ENCODE measurements at regions not wholly inside any gene's neighbourhood (a gene's known extent, or its start where the extent isn't known, plus 50 kb on each side); places are given as distances from the start of the nearest gene placed in this dataset.

DNA sequence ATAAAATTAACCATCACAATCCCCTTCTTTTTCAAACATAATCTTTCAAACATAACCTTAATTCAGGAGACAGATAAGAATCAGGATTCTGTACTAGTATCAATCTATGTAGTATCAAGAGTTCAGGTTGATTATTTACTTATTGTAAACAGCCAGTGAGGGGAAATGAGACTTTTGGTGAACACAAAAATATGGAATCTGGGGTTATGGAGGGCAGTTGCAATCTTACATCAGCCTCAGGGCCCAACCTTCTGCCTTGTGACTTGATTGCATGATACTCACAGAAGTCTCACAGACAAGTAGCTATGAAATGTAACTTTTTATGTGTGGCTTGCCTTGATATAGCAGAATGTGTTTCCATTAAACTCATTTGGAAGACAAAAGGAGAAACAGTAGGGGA lies 262.7 kb upstream of the THSD7B start:
- ChIA-PET POLR2A (no interaction called here), CTCF (no interaction called here)
- H3K4me3 ChIP-seq (ENCODE audit: low read depth, low read length) = no peak overlapping the region
- TF ChIP-seq, protein P1, sequence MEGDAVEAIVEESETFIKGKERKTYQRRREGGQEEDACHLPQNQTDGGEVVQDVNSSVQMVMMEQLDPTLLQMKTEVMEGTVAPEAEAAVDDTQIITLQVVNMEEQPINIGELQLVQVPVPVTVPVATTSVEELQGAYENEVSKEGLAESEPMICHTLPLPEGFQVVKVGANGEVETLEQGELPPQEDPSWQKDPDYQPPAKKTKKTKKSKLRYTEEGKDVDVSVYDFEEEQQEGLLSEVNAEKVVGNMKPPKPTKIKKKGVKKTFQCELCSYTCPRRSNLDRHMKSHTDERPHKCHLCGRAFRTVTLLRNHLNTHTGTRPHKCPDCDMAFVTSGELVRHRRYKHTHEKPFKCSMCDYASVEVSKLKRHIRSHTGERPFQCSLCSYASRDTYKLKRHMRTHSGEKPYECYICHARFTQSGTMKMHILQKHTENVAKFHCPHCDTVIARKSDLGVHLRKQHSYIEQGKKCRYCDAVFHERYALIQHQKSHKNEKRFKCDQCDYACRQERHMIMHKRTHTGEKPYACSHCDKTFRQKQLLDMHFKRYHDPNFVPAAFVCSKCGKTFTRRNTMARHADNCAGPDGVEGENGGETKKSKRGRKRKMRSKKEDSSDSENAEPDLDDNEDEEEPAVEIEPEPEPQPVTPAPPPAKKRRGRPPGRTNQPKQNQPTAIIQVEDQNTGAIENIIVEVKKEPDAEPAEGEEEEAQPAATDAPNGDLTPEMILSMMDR (IDR thresholded peaks at IDR 0.05; ENCODE audit: insufficient read depth, low read length, missing control alignments) = no peak
- no peak for DNase-seq (ENCODE audit: low read depth, low spot score)

DNA sequence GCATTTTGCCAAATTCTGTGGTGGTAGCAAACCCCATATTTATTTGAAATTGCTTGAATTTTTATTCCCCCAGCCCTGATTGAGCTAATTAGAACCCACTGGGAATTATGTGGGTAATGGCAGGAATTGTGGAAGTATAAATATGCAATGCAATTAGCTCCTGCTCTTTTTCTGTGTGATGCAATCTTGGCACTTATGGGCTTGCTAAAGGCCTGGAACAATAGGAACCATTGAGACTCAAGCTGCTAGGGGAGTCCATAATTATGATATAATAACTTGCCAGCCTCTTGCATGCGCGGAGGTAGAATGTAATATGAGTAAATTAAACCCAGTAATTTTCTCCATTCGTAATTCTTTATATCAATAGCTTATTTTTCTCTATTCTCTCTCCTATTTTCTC lies 267.6 kb upstream of the THSD7B start:
- CTCF ChIA-PET = no interaction called here
- DNase-seq (ENCODE audit: low read depth, low spot score) = no peak
- TF ChIP-seq, protein P1 (IDR thresholded peaks at IDR 0.05; ENCODE audit: insufficient read depth, low read length, missing control alignments) = no peak
- H3K4me3 ChIP-seq (ENCODE audit: low read depth, low read length) = no peak overlapping the region
- POLR2A ChIA-PET = no interaction called here

DNA sequence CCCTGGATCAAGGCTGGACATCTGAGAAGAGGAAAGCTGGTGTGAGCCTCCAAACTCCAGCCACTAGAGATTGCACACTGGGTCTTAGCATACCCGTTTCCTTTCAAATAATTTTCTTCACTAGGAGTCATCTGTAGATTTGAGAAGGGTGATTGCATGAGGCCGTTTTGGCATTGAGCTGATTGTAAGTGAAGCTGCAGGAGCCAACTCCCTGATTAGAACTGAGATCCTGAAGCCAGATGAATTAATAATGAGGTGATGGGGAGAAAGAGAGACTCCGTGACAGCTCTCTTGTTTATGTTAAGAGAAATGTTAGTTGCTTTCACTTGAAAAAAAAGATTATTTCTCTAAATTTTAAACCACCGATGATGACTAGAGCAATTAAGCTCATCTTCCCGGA lies 268.4 kb upstream of the THSD7B start:
- TF ChIP-seq, protein P1 (IDR thresholded peaks at IDR 0.05; ENCODE audit: insufficient read depth, low read length, missing control alignments) = no peak
- CTCF ChIA-PET = no interaction called here
- no peak overlapping the region for H3K4me3 ChIP-seq (ENCODE audit: low read depth, low read length)
- no peak for DNase-seq (ENCODE audit: low read depth, low spot score)
- POLR2A ChIA-PET = no interaction called here

DNA sequence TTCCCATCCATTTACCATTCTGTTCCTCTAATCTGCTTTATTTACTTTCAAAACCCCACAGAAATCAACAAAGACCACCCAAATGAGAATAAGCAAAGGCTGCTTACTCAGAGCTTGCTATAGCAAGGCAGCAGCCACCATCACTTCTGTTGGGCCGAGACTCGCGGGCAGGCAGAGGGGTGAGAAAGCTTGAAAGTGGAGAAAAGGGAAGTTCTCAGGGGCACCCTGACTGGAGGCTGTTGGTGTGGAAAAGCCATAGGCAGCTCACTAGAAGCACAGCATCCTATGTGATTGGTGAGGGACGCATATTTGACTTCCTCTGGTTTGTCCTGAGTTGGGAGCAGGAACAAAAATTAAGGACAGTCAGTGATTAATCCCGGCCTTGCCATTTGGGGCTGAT lies 269.7 kb upstream of the THSD7B start:
- ChIA-PET CTCF (no interaction called here), POLR2A (no interaction called here)
- H3K4me3 ChIP-seq (ENCODE audit: low read depth, low read length) = no peak overlapping the region
- DNase-seq (ENCODE audit: low read depth, low spot score) = no peak
- TF ChIP-seq, protein P1 (IDR thresholded peaks at IDR 0.05; ENCODE audit: insufficient read depth, low read length, missing control alignments) = no peak

DNA sequence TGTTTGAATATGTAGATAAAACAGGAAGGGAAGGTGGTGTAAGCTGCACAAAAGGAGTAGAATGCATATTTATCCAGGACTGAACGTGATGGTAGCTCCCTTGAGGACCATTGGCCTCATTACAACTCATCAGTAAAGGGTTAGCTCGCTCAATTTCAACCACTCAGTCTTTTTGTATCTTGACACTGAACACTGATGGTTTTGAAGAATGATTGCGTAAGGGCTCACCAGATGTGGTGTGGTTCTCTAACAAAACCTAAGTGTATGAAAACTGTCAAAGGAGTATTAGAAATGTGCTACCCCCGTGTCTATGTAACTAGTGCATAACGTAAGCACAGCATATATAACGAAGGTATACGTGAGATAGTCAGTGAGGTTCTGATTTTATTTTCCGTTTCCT lies 272.4 kb upstream of the THSD7B start:
- POLR2A ChIA-PET = no interaction called here
- H3K4me3 ChIP-seq (ENCODE audit: low read depth, low read length) = no peak overlapping the region
- TF ChIP-seq, protein P1 (IDR thresholded peaks at IDR 0.05; ENCODE audit: insufficient read depth, low read length, missing control alignments) = no peak
- CTCF ChIA-PET = no interaction called here
- no peak for DNase-seq (ENCODE audit: low read depth, low spot score)

DNA sequence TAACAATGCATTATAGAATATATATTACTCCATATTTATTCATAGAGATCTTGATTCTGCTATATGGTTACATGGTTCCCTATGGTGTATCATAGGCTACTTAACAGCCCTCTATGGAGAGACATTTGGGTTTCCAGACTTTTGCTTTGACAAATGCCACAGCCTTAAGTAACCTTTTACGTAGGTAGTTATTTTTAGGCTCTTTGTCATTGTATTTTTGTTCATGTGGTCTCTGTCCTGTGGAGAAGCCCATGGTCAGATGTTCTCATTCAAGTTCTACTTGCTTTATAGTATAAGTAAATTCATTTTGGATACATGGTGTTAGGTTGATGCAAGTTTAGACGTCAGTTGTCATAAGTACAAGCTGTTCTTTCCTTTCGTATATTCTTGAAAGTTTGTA lies 275.2 kb upstream of the THSD7B start:
- ChIA-PET CTCF (no interaction called here), POLR2A (no interaction called here)
- TF ChIP-seq, protein P1 (IDR thresholded peaks at IDR 0.05; ENCODE audit: insufficient read depth, low read length, missing control alignments) = no peak
- no peak for DNase-seq (ENCODE audit: low read depth, low spot score)
- H3K4me3 ChIP-seq (ENCODE audit: low read depth, low read length) = no peak overlapping the region
